ENCODE measurements at regions not wholly inside any gene's neighbourhood (a gene's known extent, or its start where the extent isn't known, plus 50 kb on each side); places are given as distances from the start of the nearest gene placed in this dataset.

- TF ChIP-seq ARID4B (CRISPR knock-in tag; IDR thresholded peaks at IDR 0.05; ENCODE audit: borderline replicate concordance): no peak
- no peak for TF ChIP-seq ZNF281 (CRISPR knock-in tag; IDR thresholded peaks at IDR 0.05)
- no peak for TF ChIP-seq IRF2 (CRISPR knock-in tag; IDR thresholded peaks at IDR 0.05; ENCODE audit: borderline replicate concordance, low read depth)
- no peak for TF ChIP-seq MYBL2 (CRISPR knock-in tag; IDR thresholded peaks at IDR 0.05)
- no peak for TF ChIP-seq CTCF (IDR thresholded peaks at IDR 0.05)
- no peak for TF ChIP-seq IRF1 (CRISPR knock-in tag; IDR thresholded peaks at IDR 0.05)
- TF ChIP-seq ZNF121 (CRISPR knock-in tag; IDR thresholded peaks at IDR 0.05): no peak
- no peak for TF ChIP-seq MAX (CRISPR knock-in tag; IDR thresholded peaks at IDR 0.05)
- TF ChIP-seq KAT7 (CRISPR knock-in tag; IDR thresholded peaks at IDR 0.05; ENCODE audit: borderline replicate concordance): no peak
- TF ChIP-seq E2F4 (CRISPR knock-in tag; IDR thresholded peaks at IDR 0.05; ENCODE audit: borderline replicate concordance, low read depth): no peak
- TF ChIP-seq SP1 (CRISPR knock-in tag; conservative IDR thresholded peaks at IDR 0.05): no peak
- no peak for TF ChIP-seq MLX (CRISPR knock-in tag; IDR thresholded peaks at IDR 0.05)
- no peak for TF ChIP-seq CREB1 (CRISPR knock-in tag; IDR thresholded peaks at IDR 0.05)
Observed at GRCh38 chr2:123670286-123670685, 354.8 kb upstream of the CNTNAP5 start.

Measured in WTC11 (cell line).